H1 (cell line): ENCODE measurements at regions not wholly inside any gene's neighbourhood (a gene's known extent, or its start where the extent isn't known, plus 50 kb on each side); places are given as distances from the start of the nearest gene placed in this dataset.
A peak's percentile ranks its signal among the peaks of the same experiment; 100 is the strongest.
"Not testable (repeated sequence)": the region's sequence is repeated elsewhere in the genome, so short reads cannot be mapped to it uniquely, and the experiment has no call there.

Experiments used
- CTCF ChIA-PET: fragments of 300-600 bp; sonication (Branson Sonifier 250); formaldehyde crosslinking; loops from one replicate; lab custom pipeline; 2021; ENCODE audit not compliant: partially characterized antibody; lab: Charles Lee
- POLR2A ChIA-PET: fragments of 300-600 bp; sonication (Branson Sonifier 250); formaldehyde crosslinking; loops from one replicate; lab custom pipeline; 2021; ENCODE audit warnings: inconsistent platforms; ENCODE audit not compliant: partially characterized antibody; lab: Charles Lee
- DNase-seq, 2 experiments: peaks; one replicate each; pipeline versions ENCODE4 v3.0.0 to v3.0.0-alpha.2; 2010 to 2022; ENCODE audit warnings: low spot score in 2 of 2, low read depth in 1 of 2, mixed read lengths in 1 of 2
- FAIRE-seq: peaks from 2 replicates; lab custom pipeline; 2011; peaks lifted over from hg19 to GRCh38; lab: Jason Lieb, UNC
- H2AFZ ChIP-seq: 2 replicates; pipeline ENCODE4 v1.8.1; 2012; ENCODE audit warnings: low read length, inconsistent platforms
- H2AK5ac ChIP-seq: 2 replicates; pipeline ENCODE4 v1.6.1; 2013; ENCODE audit warnings: low read depth, low read length
- H2BK120ac ChIP-seq: replicated peaks from 2 replicates; pipeline ENCODE3; 2013; ENCODE audit warnings: low read depth, low read length, inconsistent platforms
- H2BK12ac ChIP-seq: 2 replicates; pipeline ENCODE4 v1.6.1; 2013; ENCODE audit warnings: low read depth, low read length
- H2BK15ac ChIP-seq: 2 replicates; pipeline ENCODE4 v1.6.1; 2013; ENCODE audit warnings: low read length
- H2BK20ac ChIP-seq: 2 replicates; pipeline ENCODE4 v1.6.1; 2013; ENCODE audit warnings: low read length
- H2BK5ac ChIP-seq: 2 replicates; pipeline ENCODE4 v1.6.1; 2013; ENCODE audit warnings: low read depth, low read length
- H3K14ac ChIP-seq: 2 replicates; pipeline ENCODE4 v1.6.1; 2013; ENCODE audit warnings: inconsistent platforms; ENCODE audit not compliant: insufficient read length
- H3K18ac ChIP-seq: 2 replicates; pipeline ENCODE4 v1.6.1; 2013; ENCODE audit warnings: low read length; ENCODE audit errors: extremely low read depth
- H3K23ac ChIP-seq: 2 replicates; pipeline ENCODE4 v1.6.1; 2013; ENCODE audit warnings: inconsistent platforms; ENCODE audit not compliant: insufficient read length
- H3K23me2 ChIP-seq: 2 replicates; pipeline ENCODE4 v1.6.1; 2013; ENCODE audit warnings: low read depth, low read length
- H3K27ac ChIP-seq: 2 replicates; pipeline ENCODE4 v1.6.1; 2011; ENCODE audit warnings: low read depth, low read length, inconsistent platforms
- H3K27me3 ChIP-seq, 4 experiments: replicated peaks in 1 of 4; 1 replicate in 1 of 4; 2 replicates in 3 of 4; pipeline versions ENCODE4 v1.6.1 to v1.8.1; 2011 to 2013; ENCODE audit warnings: low read length in 3 of 4, mild to moderate bottlenecking in 3 of 4, inconsistent platforms in 2 of 4, mixed read lengths in 2 of 4, moderate library complexity in 1 of 4; ENCODE audit not compliant: control insufficient read depth in 3 of 4, insufficient read depth in 3 of 4; ENCODE audit errors: extremely low read depth in 1 of 4
- H3K36me3 ChIP-seq, 4 experiments: 2 replicates each; pipeline versions ENCODE4 v1.6.1 to v1.8.1; 2011 to 2013; ENCODE audit warnings: mild to moderate bottlenecking in 4 of 4, low read length in 3 of 4, moderate library complexity in 2 of 4, control low read depth in 1 of 4, inconsistent platforms in 1 of 4; ENCODE audit not compliant: insufficient read depth in 4 of 4, control insufficient read depth in 2 of 4
- H3K4ac ChIP-seq: replicated peaks from 2 replicates; pipeline ENCODE3; 2013; ENCODE audit warnings: low read length, low read depth, mixed read lengths, inconsistent platforms; ENCODE audit not compliant: insufficient read length
- H3K4me1 ChIP-seq, 4 experiments: replicated peaks in 1 of 4; 1 replicate in 1 of 4; 2 replicates in 3 of 4; pipeline versions ENCODE4 v1.6.1 to v1.8.1; 2011 to 2013; ENCODE audit warnings: low read length in 3 of 4, inconsistent platforms in 2 of 4, mixed read lengths in 1 of 4; ENCODE audit not compliant: insufficient read depth in 4 of 4, control insufficient read depth in 3 of 4
- H3K4me2 ChIP-seq, 2 experiments: 2 replicates each; pipeline versions ENCODE4 v1.6.1 to v1.8.1; 2011 to 2013; ENCODE audit warnings: low read depth in 2 of 2, low read length in 2 of 2, control low read depth in 1 of 2, inconsistent platforms in 1 of 2, mild to moderate bottlenecking in 1 of 2; ENCODE audit not compliant: insufficient read depth in 1 of 2
- H3K4me3 ChIP-seq, 4 experiments: fragments of 200-600, 300-600 bp in 1 of 4; sonication (generic), shearing (Covaris generic), sonication (Bioruptor Twin) in 1 of 4; 2 replicates each; pipeline versions ENCODE4 v1.5.1 to v1.8.1; 2011 to 2016; ENCODE audit warnings: low read length in 4 of 4, low read depth in 3 of 4, control low read depth in 2 of 4, inconsistent platforms in 2 of 4, mild to moderate bottlenecking in 2 of 4, mixed read lengths in 1 of 4, moderate library complexity in 1 of 4; ENCODE audit not compliant: insufficient read depth in 2 of 4; ENCODE audit errors: extremely low read depth in 1 of 4
- H3K56ac ChIP-seq: replicated peaks from 2 replicates; pipeline ENCODE3; 2013; ENCODE audit warnings: low read depth, mild to moderate bottlenecking, mixed read lengths, low read length, inconsistent platforms; ENCODE audit not compliant: insufficient read length
- H3K79me1 ChIP-seq: 2 replicates; pipeline ENCODE4 v1.6.1; 2013; ENCODE audit warnings: low read depth, low read length, control low read depth
- H3K79me2 ChIP-seq, 2 experiments: 2 replicates each; pipeline versions ENCODE4 v1.6.1 to v1.8.1; 2012 to 2013; ENCODE audit warnings: low read length in 2 of 2, mild to moderate bottlenecking in 2 of 2, inconsistent platforms in 1 of 2; ENCODE audit not compliant: insufficient read depth in 2 of 2, control insufficient read depth in 1 of 2
- H3K9ac ChIP-seq, 4 experiments: replicated peaks in 1 of 4; 1 replicate in 1 of 4; 2 replicates in 3 of 4; pipeline versions ENCODE4 v1.6.1 to v1.8.1; 2011 to 2013; ENCODE audit warnings: low read depth in 3 of 4, low read length in 3 of 4, control low read depth in 2 of 4, mild to moderate bottlenecking in 2 of 4, moderate library complexity in 2 of 4, inconsistent platforms in 1 of 4; ENCODE audit errors: extremely low read depth in 1 of 4
- H3K9me3 ChIP-seq, 2 experiments: 2 replicates each; pipeline versions ENCODE4 v1.6.1 to v1.8.1; 2012 to 2013; ENCODE audit warnings: mild to moderate bottlenecking in 2 of 2, moderate library complexity in 2 of 2, control low read depth in 1 of 2, inconsistent platforms in 1 of 2, low read depth in 1 of 2, low read length in 1 of 2, mixed read lengths in 1 of 2; ENCODE audit not compliant: insufficient read depth in 2 of 2
- H4K20me1 ChIP-seq, 2 experiments: replicated peaks in 1 of 2; 2 replicates each; pipeline versions ENCODE3 to v1.8.1; 2011 to 2013; ENCODE audit warnings: inconsistent platforms in 2 of 2, low read length in 2 of 2, mild to moderate bottlenecking in 1 of 2; ENCODE audit not compliant: insufficient read depth in 2 of 2, control insufficient read depth in 1 of 2
- H4K5ac ChIP-seq: 2 replicates; pipeline ENCODE4 v1.6.1; 2013; ENCODE audit warnings: low read length, low read depth, mixed read lengths, inconsistent platforms; ENCODE audit not compliant: insufficient read length
- H4K8ac ChIP-seq: 2 replicates; pipeline ENCODE4 v1.8.0; 2013; ENCODE audit warnings: mild to moderate bottlenecking, moderate library complexity, low read length, inconsistent platforms; ENCODE audit not compliant: insufficient read depth; ENCODE audit errors: extremely low read depth
- H4K91ac ChIP-seq: replicated peaks from 2 replicates; pipeline ENCODE3; 2013; ENCODE audit warnings: low read length, mixed read lengths, inconsistent platforms; ENCODE audit not compliant: insufficient read length
- E2F6 ChIP-seq: IDR thresholded peaks from 2 replicates; pipeline ENCODE4 v1.6.1; 2012; ENCODE audit warnings: inconsistent platforms
- MAX ChIP-seq: IDR thresholded peaks from 2 replicates; pipeline ENCODE4 v1.6.1; 2012; ENCODE audit warnings: inconsistent platforms
- WGBS, 2 experiments: shearing (Covaris generic) in 1 of 2; methylation state at CpG; one replicate each; pipeline versions ENCODE4 v1.1.6 to v1.1.7; 2013 to 2015; ENCODE audit warnings: low lambda C conversion rate in 2 of 2, mixed read lengths in 2 of 2, inconsistent platforms in 1 of 2, low coverage in 1 of 2, missing lambda C conversion rate in 1 of 2; ENCODE audit not compliant: insufficient replicate concordance in 2 of 2, insufficient coverage in 1 of 2, insufficient read length in 1 of 2; ENCODE audit errors: extremely low coverage in 1 of 2, missing lambda C conversion rate in 1 of 2; 5-methylcytosine and 5-hydroxymethylcytosine counted together

GRCh38 chr7:35118526-35118925, 81.2 kb upstream of the DPY19L1 start:
- DNase-seq, H3K14ac ChIP-seq, H3K79me2 ChIP-seq, H4K8ac ChIP-seq, H3K9ac ChIP-seq, H2BK120ac ChIP-seq, H3K9me3 ChIP-seq, H3K79me1 ChIP-seq, H2BK20ac ChIP-seq, H4K20me1 ChIP-seq, H3K4me2 ChIP-seq, H3K36me3 ChIP-seq, H2BK12ac ChIP-seq, H2AFZ ChIP-seq, H3K4me3 ChIP-seq, H4K91ac ChIP-seq, FAIRE-seq, H3K4ac ChIP-seq, H3K23ac ChIP-seq, H3K18ac ChIP-seq, H4K5ac ChIP-seq, H3K4me1 ChIP-seq, H2BK15ac ChIP-seq, POLR2A ChIA-PET, CTCF ChIA-PET, H2AK5ac ChIP-seq, H3K56ac ChIP-seq, H3K27me3 ChIP-seq, H3K23me2 ChIP-seq, H2BK5ac ChIP-seq, H3K27ac ChIP-seq: not testable (repeated sequence)
- 72% methylated on average over 6 of the region's 6 CpGs; no CpG with 5 or more reads in 1 of the 2 experiments for WGBS, 2 experiments
- TF ChIP-seq E2F6 (0 out of 2 replicates have a peak, but pooled peaks have one; percentile 32), MAX (0 out of 2 replicates have a peak, but pooled peaks have one; percentile 13)
